ENCODE measurements at regions not wholly inside any gene's neighbourhood (a gene's known extent, or its start where the extent isn't known, plus 50 kb on each side); places are given as distances from the start of the nearest gene placed in this dataset.

GRCh38 chrX:77298296-77298695, 148.9 kb upstream of the FGF16 start:
- no peak for ATAC-seq
- no peaks in the 10 kb centered on the region for H3K36me3 ChIP-seq (ENCODE audit: insufficient read depth in 1 of 2, low read depth in 1 of 2)
- no peaks in the 10 kb centered on the region for H3K4me1 ChIP-seq
- H3K4me3 ChIP-seq = no peak overlapping the region
- H3K9me3 ChIP-seq = peaks cover 4% of the 10 kb centered on the region
- intact Hi-C loops (cut with DNase I) = no loop called here
- DNase-seq = no peak
- no peak for TF ChIP-seq CTCF (IDR thresholded peaks at IDR 0.05)
- H3K27ac ChIP-seq = no peak overlapping the region
- H3K27me3 ChIP-seq (ENCODE audit: insufficient read depth in 3 of 3, low read length in 2 of 3) = no peaks in the 10 kb centered on the region
- 73 to 81% (median 74%) methylated on average over 5 of the region's 5 CpGs for WGBS, 3 donors

DNA sequence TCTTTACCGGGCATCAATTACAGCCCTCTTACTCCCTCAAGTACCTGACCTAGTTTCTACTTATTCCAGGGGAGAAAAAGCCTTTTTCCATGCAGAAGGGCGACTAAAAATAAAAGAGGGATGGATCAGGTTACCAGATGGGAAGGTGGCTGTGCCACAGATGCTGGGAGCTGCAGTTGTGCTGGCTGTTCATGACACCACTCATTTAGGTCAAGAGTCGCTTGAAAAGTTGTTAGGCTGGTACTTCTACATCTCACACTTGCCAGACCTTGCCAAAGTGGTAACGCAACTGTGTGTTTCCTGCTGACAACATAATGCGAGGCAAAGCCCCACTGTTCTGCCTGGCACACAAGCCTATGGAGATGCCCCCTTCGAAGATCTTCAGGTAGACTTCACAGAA, 148.4 kb upstream of the FGF16 start:
- Histone ChIP-seq H3K27ac (no peak overlapping the region), H3K4me3 (no peak overlapping the region), H3K9me3 (peaks cover 4% of the 10 kb centered on the region), H3K36me3 (ENCODE audit: insufficient read depth in 1 of 2, low read depth in 1 of 2) (no peaks in the 10 kb centered on the region), H3K4me1 (no peaks in the 10 kb centered on the region), H3K27me3 (ENCODE audit: insufficient read depth in 3 of 3, low read length in 2 of 3) (no peaks in the 10 kb centered on the region)
- DNase-seq (no peak), ATAC-seq (no peak)
- no peak for TF ChIP-seq CTCF (IDR thresholded peaks at IDR 0.05)
- WGBS, 3 donors = 59 to 78% (median 69%) methylated on average over 6 of the region's 6 CpGs
- intact Hi-C loops (cut with DNase I) = no loop called here

DNA sequence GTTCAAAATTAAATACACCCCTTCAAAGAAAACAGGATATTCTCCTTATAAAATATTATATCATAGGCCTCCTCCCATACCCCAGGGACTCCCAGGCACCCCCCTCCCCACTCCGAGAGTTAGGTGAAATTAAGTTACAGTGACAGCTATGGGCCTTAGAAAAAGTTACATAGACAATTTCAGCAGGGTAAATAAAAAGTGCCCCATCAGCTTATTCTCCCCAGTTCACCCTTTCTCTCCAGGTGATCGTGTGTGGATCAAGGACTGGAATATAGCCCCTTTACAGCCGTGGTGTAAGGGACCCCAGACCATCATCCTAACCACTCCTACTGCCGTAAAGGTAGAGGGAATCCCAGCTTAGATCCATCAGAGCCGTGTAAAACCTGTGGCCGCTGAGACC, 147.6 kb upstream of the FGF16 start:
- WGBS, 3 donors = 63 to 92% (median 78%) methylated on average over 6 of the region's 6 CpGs
- Histone ChIP-seq H3K27me3 (ENCODE audit: insufficient read depth in 3 of 3, low read length in 2 of 3) (no peaks in the 10 kb centered on the region), H3K27ac (no peak overlapping the region), H3K4me3 (no peak overlapping the region), H3K36me3 (ENCODE audit: insufficient read depth in 1 of 2, low read depth in 1 of 2) (no peaks in the 10 kb centered on the region), H3K4me1 (no peaks in the 10 kb centered on the region), H3K9me3 (peaks cover 4% of the 10 kb centered on the region)
- DNase-seq (no peak), ATAC-seq (no peak)
- no peak for TF ChIP-seq CTCF (IDR thresholded peaks at IDR 0.05)
- intact Hi-C loops (cut with DNase I) = no loop called here

DNA sequence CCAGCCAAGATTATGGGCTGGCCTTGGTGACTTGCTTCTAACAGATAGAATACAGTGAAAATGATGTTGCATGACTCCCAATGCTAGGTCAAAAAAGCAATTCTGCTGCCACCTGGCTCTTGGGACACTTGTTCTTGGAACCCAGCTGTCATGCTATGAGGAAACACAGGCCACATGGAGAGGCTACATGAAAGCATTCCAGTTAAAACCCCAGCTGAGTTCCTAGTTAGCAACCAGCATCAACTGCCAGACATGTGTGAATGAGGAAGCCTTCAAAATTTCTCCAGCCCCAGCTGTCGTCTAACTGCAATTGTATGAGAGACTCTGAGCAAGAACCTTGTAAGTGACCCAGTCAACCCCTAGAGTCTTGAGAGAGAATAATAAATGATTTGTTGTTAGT, 105.2 kb upstream of the FGF16 start:
- Histone ChIP-seq H3K4me3 (no peak overlapping the region), H3K27ac (no peak overlapping the region), H3K9me3 (no peaks in the 10 kb centered on the region), H3K36me3 (ENCODE audit: insufficient read depth in 1 of 2, low read depth in 1 of 2) (no peaks in the 10 kb centered on the region), H3K4me1 (no peaks in the 10 kb centered on the region), H3K27me3 (ENCODE audit: insufficient read depth in 3 of 3, low read length in 2 of 3) (no peaks in the 10 kb centered on the region)
- TF ChIP-seq CTCF (IDR thresholded peaks at IDR 0.05) = no peak
- no peak for DNase-seq
- ATAC-seq = no peak
- intact Hi-C loops (cut with DNase I) = no loop called here
- 14 to 26% (median 22%) methylated on average over 1 of the region's 1 CpG for WGBS, 3 donors

GRCh38 chrX:77346859-77347258, 100.3 kb upstream of the FGF16 start:
- no peaks in the 10 kb centered on the region for H3K36me3 ChIP-seq (ENCODE audit: insufficient read depth in 1 of 2, low read depth in 1 of 2)
- peaks cover 7% of the 10 kb centered on the region for H3K9me3 ChIP-seq
- no peaks in the 10 kb centered on the region for H3K4me1 ChIP-seq
- H3K27ac ChIP-seq = no peak overlapping the region
- H3K27me3 ChIP-seq (ENCODE audit: insufficient read depth in 3 of 3, low read length in 2 of 3) = no peaks in the 10 kb centered on the region
- ATAC-seq (no peak), DNase-seq (no peak)
- intact Hi-C loops (cut with DNase I) = no loop called here
- 61 to 78% (median 64%) methylated on average over 1 of the region's 1 CpG for WGBS, 3 donors
- no peak overlapping the region for H3K4me3 ChIP-seq
- TF ChIP-seq CTCF (IDR thresholded peaks at IDR 0.05) = no peak

Data from psoas muscle (tissue), 7 donors.